HL-60 (cell line): ENCODE measurements at regions not wholly inside any gene's neighbourhood (a gene's known extent, or its start where the extent isn't known, plus 50 kb on each side); places are given as distances from the start of the nearest gene placed in this dataset.
A peak's percentile ranks its signal among the peaks of the same experiment; 100 is the strongest.

ENCODE experiments used
- DNase-seq, 2 experiments: peaks; one replicate each; pipeline ENCODE4 v3.0.0-alpha.2; 2010 to 2020; ENCODE audit warnings: low read depth in 1 of 2, low spot score in 1 of 2
- H3K27ac ChIP-seq: fragments of 250-450 bp; sonication (Bioruptor Pico); replicated peaks from 2 replicates; pipeline ENCODE4 v1.5.1; 2020; ENCODE audit warnings: mild to moderate bottlenecking, moderate library complexity
- H3K27me3 ChIP-seq: fragments of 250-450 bp; sonication (Bioruptor Pico); 2 replicates; pipeline ENCODE4 v1.5.1; 2021; ENCODE audit warnings: mild to moderate bottlenecking, moderate library complexity; ENCODE audit not compliant: insufficient read depth, poor library complexity, severe bottlenecking
- H3K4me3 ChIP-seq: replicated peaks from 2 replicates; pipeline ENCODE4 v1.5.1; 2011; ENCODE audit warnings: mild to moderate bottlenecking, control low read depth, low read length; ENCODE audit not compliant: insufficient read depth
- CTCF ChIP-seq: IDR thresholded peaks from one replicate; pipeline ENCODE4 v1.5.1; 2011; ENCODE audit warnings: low read length, control low read depth, inconsistent platforms; ENCODE audit not compliant: insufficient read depth
- GABPA ChIP-seq: IDR thresholded peaks from 2 replicates; pipeline ENCODE4 v1.6.1; 2012; ENCODE audit warnings: low read depth
- POLR2AphosphoS5 ChIP-seq: IDR thresholded peaks from 2 replicates; pipeline ENCODE4 v1.6.1; 2012; ENCODE audit warnings: low read depth
- REST ChIP-seq: IDR thresholded peaks from 2 replicates; pipeline ENCODE4 v1.6.1; 2012; ENCODE audit warnings: low read depth; ENCODE audit not compliant: insufficient replicate concordance
- SPI1 ChIP-seq: IDR thresholded peaks from 2 replicates; pipeline ENCODE4 v1.6.1; 2012; ENCODE audit warnings: low read depth, mild to moderate bottlenecking, borderline replicate concordance

- Histone ChIP-seq H3K4me3 (no peak overlapping the region), H3K27ac (no peak overlapping the region), H3K27me3 (no peaks in the 10 kb centered on the region)
- TF ChIP-seq SPI1, result no peak
- TF ChIP-seq REST, result no peak
- no peak for TF ChIP-seq CTCF
- no peak for TF ChIP-seq POLR2AphosphoS5
- TF ChIP-seq GABPA, result no peak
- DNase-seq, result no peak
Measured at GRCh38 chr2:57575700-57576268, 470.8 kb upstream of the VRK2 start.

- DNase-seq, result no peak
- H3K27ac ChIP-seq, result no peak overlapping the region
- TF ChIP-seq SPI1, result no peak
- no peak for TF ChIP-seq REST
- TF ChIP-seq POLR2AphosphoS5, result no peak
- TF ChIP-seq GABPA, result no peak
- no peak for TF ChIP-seq CTCF
- H3K27me3 ChIP-seq, result no peaks in the 10 kb centered on the region
- no peak overlapping the region for H3K4me3 ChIP-seq
Measured at GRCh38 chr2:57576983-57577382, 469.6 kb upstream of the VRK2 start.

DNA sequence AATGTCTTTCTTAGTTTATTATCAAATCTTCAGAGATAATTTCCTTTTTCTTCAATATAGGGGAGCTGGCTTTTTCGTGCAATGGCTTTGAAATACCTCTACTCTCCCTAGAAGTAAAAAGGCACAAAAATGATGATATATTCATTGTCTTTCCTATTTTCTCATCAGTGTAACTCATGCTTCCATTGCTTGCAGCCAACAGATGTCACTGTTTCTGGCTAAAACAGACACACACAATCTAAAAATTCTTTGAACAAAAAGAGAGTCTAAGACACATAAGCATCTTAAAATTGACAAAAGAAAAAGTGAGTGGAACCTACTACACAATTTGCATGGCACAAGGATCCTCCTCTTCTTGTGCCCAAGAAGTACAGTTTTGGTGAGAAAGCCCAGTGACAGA is 448.7 kb upstream of the VRK2 start:
- H3K27me3 ChIP-seq, result no peaks in the 10 kb centered on the region
- DNase-seq, result no peak
- TF ChIP-seq GABPA (no peak), POLR2AphosphoS5 (no peak), REST (no peak), SPI1 (no peak)
- H3K27ac ChIP-seq, result peak overlapping the region; percentile 50
- H3K4me3 ChIP-seq, result no peak overlapping the region
